ENCODE measurements at regions not wholly inside any gene's neighbourhood (a gene's known extent, or its start where the extent isn't known, plus 50 kb on each side); places are given as distances from the start of the nearest gene placed in this dataset.
"Not testable (repeated sequence)": the region's sequence is repeated elsewhere in the genome, so short reads cannot be mapped to it uniquely, and the experiment has no call there.

DNA sequence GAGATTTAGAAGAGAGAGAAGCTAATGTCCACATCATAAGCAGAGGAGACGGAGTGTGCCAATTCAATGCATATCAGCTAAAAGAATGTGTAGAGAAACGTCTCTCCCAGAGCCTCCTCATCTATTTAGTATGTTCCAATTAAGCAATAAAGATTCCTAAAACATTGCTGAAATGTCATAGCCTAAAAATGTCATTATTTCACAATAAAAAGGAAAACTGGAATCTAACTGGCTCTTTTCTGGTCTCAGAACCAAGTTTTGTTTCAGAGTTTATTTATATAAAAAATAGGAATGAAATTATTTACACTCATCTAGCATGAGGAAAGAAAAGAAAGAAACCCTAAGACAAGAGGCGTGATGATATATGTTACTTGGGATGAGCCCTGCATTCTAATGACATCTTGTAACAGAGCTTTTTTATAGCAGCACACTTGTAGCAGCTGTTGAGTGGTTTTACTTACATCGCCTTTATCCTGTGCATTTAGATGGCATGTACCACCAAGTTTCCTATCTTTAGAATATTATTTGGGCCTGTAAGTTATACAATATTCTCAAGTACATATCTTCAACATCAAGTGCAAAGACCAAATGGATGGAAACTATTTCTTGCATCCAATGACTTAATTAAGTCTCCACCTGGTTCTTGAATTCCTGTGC lies 266.3 kb upstream of the PRKD1 start:
- DNase-seq, result no peak
- no peaks in the 10 kb centered on the region for H3K4me1 ChIP-seq
- H3K27me3 ChIP-seq, result no peaks in the 10 kb centered on the region
- H3K4me3 ChIP-seq (ENCODE audit: low read depth, low read length), result no peak overlapping the region
- no peaks in the 10 kb centered on the region for H3K36me3 ChIP-seq
- H3K9me3 ChIP-seq, result no peaks in the 10 kb centered on the region
- TF ChIP-seq, protein P1, sequence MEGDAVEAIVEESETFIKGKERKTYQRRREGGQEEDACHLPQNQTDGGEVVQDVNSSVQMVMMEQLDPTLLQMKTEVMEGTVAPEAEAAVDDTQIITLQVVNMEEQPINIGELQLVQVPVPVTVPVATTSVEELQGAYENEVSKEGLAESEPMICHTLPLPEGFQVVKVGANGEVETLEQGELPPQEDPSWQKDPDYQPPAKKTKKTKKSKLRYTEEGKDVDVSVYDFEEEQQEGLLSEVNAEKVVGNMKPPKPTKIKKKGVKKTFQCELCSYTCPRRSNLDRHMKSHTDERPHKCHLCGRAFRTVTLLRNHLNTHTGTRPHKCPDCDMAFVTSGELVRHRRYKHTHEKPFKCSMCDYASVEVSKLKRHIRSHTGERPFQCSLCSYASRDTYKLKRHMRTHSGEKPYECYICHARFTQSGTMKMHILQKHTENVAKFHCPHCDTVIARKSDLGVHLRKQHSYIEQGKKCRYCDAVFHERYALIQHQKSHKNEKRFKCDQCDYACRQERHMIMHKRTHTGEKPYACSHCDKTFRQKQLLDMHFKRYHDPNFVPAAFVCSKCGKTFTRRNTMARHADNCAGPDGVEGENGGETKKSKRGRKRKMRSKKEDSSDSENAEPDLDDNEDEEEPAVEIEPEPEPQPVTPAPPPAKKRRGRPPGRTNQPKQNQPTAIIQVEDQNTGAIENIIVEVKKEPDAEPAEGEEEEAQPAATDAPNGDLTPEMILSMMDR (IDR thresholded peaks at IDR 0.05; ENCODE audit: low read depth, low read length), result no peak

DNA sequence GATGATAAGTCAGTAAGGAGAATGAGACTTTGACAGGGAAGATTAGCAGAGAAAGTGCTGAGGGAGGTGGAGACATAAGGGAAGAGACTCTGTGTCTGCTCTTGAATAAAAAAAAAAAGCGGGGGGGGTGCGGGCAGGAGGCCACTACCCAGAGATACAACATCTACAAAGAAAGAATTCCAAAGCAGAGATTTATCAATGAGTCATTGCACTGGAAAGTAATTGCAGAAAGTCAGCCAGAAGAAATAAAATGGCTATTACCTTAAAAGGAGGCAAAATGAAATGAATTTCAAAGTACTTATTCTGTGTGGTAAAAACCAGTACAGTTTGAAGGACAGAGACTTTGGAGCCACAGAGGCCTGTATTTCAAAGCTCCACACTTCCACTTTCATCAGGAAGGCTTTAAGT lies 267.1 kb upstream of the PRKD1 start:
- DNase-seq, result no peak
- Histone ChIP-seq H3K36me3 (no peaks in the 10 kb centered on the region), H3K27me3 (no peaks in the 10 kb centered on the region), H3K4me3 (ENCODE audit: low read depth, low read length) (no peak overlapping the region), H3K4me1 (no peaks in the 10 kb centered on the region), H3K9me3 (no peaks in the 10 kb centered on the region)
- TF ChIP-seq, protein P1 (IDR thresholded peaks at IDR 0.05; ENCODE audit: low read depth, low read length), result no peak

DNA sequence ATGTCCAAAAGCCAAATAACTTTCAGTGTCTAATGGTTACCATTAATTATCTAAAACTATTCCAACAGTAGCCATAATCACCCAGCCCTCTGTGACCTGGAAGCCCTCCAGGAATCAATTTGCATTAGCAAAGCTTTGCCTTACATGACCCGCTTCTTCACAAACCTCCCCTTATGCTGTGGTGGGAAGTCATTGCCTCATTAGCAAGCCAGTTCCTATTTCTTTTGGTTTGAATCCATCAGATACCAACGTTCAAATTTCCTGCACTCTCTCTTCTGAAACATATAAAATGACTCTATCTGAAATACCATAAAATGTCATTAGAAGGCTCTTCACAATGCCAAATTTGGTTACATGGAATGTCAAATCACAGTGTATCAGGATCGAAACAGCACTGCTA lies 268.3 kb upstream of the PRKD1 start:
- H3K4me1 ChIP-seq, result no peaks in the 10 kb centered on the region
- H3K36me3 ChIP-seq, result no peaks in the 10 kb centered on the region
- no peak overlapping the region for H3K4me3 ChIP-seq (ENCODE audit: low read depth, low read length)
- no peaks in the 10 kb centered on the region for H3K9me3 ChIP-seq
- no peak for DNase-seq
- no peaks in the 10 kb centered on the region for H3K27me3 ChIP-seq
- TF ChIP-seq, protein P1 (IDR thresholded peaks at IDR 0.05; ENCODE audit: low read depth, low read length), result no peak

DNA sequence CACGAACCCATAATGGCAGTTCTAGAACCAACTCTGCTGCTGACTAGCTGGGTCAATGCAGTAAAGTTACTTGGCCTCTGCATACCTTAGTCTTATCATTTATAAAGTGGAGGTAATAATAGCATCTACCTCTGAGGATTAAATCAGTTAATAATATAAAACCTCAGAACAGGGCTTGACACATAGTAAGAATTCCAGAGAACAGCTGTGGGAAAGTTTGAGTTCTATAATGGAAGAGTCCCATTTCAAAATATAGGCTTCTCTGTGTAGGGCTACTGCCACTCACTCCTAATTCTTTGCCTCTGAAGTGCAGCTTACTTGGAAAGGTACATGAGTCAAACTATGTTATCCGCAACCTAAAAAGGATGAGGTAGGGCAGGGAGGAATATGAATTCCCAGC lies 269.2 kb upstream of the PRKD1 start:
- Histone ChIP-seq H3K36me3 (no peaks in the 10 kb centered on the region), H3K4me1 (no peaks in the 10 kb centered on the region), H3K27me3 (no peaks in the 10 kb centered on the region), H3K4me3 (ENCODE audit: low read depth, low read length) (no peak overlapping the region), H3K9me3 (no peaks in the 10 kb centered on the region)
- no peak for DNase-seq
- TF ChIP-seq, protein P1 (IDR thresholded peaks at IDR 0.05; ENCODE audit: low read depth, low read length), result no peak

DNA sequence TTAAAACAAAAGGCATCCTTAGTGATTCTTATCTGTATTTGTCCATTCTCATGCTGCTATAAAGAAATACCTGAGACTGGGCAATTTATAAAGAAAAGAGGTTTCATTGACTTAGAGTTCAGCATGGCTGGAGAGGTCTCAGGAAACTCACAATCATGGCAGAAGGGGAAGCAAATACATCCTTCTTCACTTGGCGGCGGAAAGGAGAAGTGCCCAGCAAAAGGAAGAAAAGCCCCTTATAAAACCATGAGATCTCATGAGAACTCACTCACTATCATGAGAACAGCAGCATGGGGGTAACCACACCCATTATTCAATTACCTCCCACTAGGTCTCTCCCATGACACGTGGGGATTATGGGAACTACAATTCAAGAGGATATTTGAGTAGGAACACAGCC lies 271.1 kb upstream of the PRKD1 start:
- not testable (repeated sequence) for H3K4me3 ChIP-seq (ENCODE audit: low read depth, low read length); H3K9me3 ChIP-seq; H3K36me3 ChIP-seq; H3K4me1 ChIP-seq; H3K27me3 ChIP-seq; DNase-seq

DNA sequence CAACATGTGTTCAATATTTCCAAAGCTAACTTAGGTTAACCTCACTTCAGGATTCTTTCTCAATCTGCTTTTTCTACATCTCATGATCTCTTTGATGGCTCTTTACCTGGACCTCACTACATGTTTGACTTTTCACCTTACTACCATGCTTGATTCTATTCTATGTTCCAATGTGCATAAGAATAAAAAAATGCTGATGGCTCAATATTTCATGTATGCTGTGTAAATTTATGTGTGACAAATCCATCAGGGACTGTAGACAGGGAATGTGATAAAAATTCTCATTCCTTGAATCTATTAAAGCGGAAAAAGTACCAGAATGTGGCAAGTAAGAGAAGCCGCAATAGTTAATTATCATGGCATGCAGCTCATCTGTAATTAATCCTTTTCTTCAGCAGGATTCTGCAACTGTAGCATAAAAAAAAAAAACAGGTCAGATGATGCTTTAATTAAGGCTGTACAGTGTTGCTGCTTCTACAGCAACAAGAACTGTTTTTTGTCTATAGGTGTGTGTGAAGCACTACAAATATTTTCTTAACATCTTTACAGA lies 276.9 kb upstream of the PRKD1 start:
- no peaks in the 10 kb centered on the region for H3K36me3 ChIP-seq
- H3K27me3 ChIP-seq, result no peaks in the 10 kb centered on the region
- TF ChIP-seq, protein P1 (IDR thresholded peaks at IDR 0.05; ENCODE audit: low read depth, low read length), result no peak
- no peak overlapping the region for H3K4me3 ChIP-seq (ENCODE audit: low read depth, low read length)
- no peaks in the 10 kb centered on the region for H3K9me3 ChIP-seq
- no peak for DNase-seq
- H3K4me1 ChIP-seq, result no peaks in the 10 kb centered on the region
